HCT116 (cell line): ENCODE measurements at regions not wholly inside any gene's neighbourhood (a gene's known extent, or its start where the extent isn't known, plus 50 kb on each side); places are given as distances from the start of the nearest gene placed in this dataset.

ENCODE experiments used
- CBX3 ChIP-seq: IDR thresholded peaks from 2 replicates; pipeline ENCODE4 v1.6.1; 2012; ENCODE audit warnings: low read depth
- ELF1 ChIP-seq: IDR thresholded peaks from 2 replicates; pipeline ENCODE4 v1.6.1; 2012; ENCODE audit warnings: low read depth, borderline replicate concordance
- EZH2 ChIP-seq: fragments of 200-600 bp; sonication (generic); IDR thresholded peaks from 2 replicates; pipeline ENCODE4 v1.6.1; 2017; ENCODE audit warnings: antibody characterized with exemption, mixed run types
- FOSL1 ChIP-seq: IDR thresholded peaks from 2 replicates; pipeline ENCODE4 v1.6.1; 2012; ENCODE audit warnings: low read depth
- JUND ChIP-seq: IDR thresholded peaks from 2 replicates; pipeline ENCODE4 v1.6.1; 2012
- POLR2A ChIP-seq: IDR thresholded peaks from 2 replicates; pipeline ENCODE4 v1.7.0; 2011; ENCODE audit warnings: borderline replicate concordance; ENCODE audit not compliant: insufficient read depth, insufficient read length; ENCODE audit errors: extremely low read depth
- POLR2AphosphoS5 ChIP-seq: IDR thresholded peaks from 2 replicates; pipeline ENCODE4 v1.6.1; 2011; ENCODE audit warnings: mild to moderate bottlenecking, low read depth, low read length, moderate library complexity
- SIN3A ChIP-seq: IDR thresholded peaks from 2 replicates; pipeline ENCODE4 v1.6.1; 2012; ENCODE audit warnings: low read depth
- TF ChIP-seq, protein P1 (sequence below), 3 experiments: fragments of 200-600 bp in 1 of 3; sonication (generic) in 1 of 3; IDR thresholded peaks in 2 of 3; conservative IDR thresholded peaks in 1 of 3; 2 replicates each; pipeline ENCODE4 v1.5.1; 2012 to 2017; ENCODE audit warnings: low read depth in 2 of 3, low read length in 2 of 3, antibody characterized with exemption in 1 of 3, borderline replicate concordance in 1 of 3, control low read depth in 1 of 3, mild to moderate bottlenecking in 1 of 3, mixed read lengths in 1 of 3, mixed run types in 1 of 3, moderate library complexity in 1 of 3; ENCODE audit not compliant: insufficient read depth in 1 of 3
- TF ChIP-seq, protein P2 (sequence below): IDR thresholded peaks from 2 replicates; pipeline ENCODE4 v1.6.1; 2012; ENCODE audit warnings: low read depth
- TF ChIP-seq, protein P3 (sequence below): IDR thresholded peaks from 2 replicates; pipeline ENCODE4 v1.6.1; 2011; ENCODE audit warnings: mild to moderate bottlenecking, low read length, moderate library complexity; ENCODE audit not compliant: insufficient replicate concordance; ENCODE audit errors: extremely low read depth

GRCh38 chr2:100703739-100704138 lies 116.2 kb upstream of the NPAS2 start:
- TF ChIP-seq POLR2AphosphoS5 (no peak), POLR2A (no peak), FOSL1 (no peak), JUND (no peak), SIN3A (no peak), EZH2 (no peak), CBX3 (no peak), ELF1 (no peak)
- TF ChIP-seq, protein P1, sequence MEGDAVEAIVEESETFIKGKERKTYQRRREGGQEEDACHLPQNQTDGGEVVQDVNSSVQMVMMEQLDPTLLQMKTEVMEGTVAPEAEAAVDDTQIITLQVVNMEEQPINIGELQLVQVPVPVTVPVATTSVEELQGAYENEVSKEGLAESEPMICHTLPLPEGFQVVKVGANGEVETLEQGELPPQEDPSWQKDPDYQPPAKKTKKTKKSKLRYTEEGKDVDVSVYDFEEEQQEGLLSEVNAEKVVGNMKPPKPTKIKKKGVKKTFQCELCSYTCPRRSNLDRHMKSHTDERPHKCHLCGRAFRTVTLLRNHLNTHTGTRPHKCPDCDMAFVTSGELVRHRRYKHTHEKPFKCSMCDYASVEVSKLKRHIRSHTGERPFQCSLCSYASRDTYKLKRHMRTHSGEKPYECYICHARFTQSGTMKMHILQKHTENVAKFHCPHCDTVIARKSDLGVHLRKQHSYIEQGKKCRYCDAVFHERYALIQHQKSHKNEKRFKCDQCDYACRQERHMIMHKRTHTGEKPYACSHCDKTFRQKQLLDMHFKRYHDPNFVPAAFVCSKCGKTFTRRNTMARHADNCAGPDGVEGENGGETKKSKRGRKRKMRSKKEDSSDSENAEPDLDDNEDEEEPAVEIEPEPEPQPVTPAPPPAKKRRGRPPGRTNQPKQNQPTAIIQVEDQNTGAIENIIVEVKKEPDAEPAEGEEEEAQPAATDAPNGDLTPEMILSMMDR (IDR thresholded peaks at IDR 0.05 in 2 of 3, conservative IDR thresholded peaks at IDR 0.05 in 1 of 3; ENCODE audit: borderline replicate concordance in 1 of 3, insufficient read depth in 1 of 3, low read depth in 2 of 3, low read length in 2 of 3) = 0 out of 6 replicates have a peak, but pooled peaks of 1 of the 3 experiments have one; percentile 8
- TF ChIP-seq, protein P2, sequence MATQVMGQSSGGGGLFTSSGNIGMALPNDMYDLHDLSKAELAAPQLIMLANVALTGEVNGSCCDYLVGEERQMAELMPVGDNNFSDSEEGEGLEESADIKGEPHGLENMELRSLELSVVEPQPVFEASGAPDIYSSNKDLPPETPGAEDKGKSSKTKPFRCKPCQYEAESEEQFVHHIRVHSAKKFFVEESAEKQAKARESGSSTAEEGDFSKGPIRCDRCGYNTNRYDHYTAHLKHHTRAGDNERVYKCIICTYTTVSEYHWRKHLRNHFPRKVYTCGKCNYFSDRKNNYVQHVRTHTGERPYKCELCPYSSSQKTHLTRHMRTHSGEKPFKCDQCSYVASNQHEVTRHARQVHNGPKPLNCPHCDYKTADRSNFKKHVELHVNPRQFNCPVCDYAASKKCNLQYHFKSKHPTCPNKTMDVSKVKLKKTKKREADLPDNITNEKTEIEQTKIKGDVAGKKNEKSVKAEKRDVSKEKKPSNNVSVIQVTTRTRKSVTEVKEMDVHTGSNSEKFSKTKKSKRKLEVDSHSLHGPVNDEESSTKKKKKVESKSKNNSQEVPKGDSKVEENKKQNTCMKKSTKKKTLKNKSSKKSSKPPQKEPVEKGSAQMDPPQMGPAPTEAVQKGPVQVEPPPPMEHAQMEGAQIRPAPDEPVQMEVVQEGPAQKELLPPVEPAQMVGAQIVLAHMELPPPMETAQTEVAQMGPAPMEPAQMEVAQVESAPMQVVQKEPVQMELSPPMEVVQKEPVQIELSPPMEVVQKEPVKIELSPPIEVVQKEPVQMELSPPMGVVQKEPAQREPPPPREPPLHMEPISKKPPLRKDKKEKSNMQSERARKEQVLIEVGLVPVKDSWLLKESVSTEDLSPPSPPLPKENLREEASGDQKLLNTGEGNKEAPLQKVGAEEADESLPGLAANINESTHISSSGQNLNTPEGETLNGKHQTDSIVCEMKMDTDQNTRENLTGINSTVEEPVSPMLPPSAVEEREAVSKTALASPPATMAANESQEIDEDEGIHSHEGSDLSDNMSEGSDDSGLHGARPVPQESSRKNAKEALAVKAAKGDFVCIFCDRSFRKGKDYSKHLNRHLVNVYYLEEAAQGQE = no peak
- TF ChIP-seq, protein P3, sequence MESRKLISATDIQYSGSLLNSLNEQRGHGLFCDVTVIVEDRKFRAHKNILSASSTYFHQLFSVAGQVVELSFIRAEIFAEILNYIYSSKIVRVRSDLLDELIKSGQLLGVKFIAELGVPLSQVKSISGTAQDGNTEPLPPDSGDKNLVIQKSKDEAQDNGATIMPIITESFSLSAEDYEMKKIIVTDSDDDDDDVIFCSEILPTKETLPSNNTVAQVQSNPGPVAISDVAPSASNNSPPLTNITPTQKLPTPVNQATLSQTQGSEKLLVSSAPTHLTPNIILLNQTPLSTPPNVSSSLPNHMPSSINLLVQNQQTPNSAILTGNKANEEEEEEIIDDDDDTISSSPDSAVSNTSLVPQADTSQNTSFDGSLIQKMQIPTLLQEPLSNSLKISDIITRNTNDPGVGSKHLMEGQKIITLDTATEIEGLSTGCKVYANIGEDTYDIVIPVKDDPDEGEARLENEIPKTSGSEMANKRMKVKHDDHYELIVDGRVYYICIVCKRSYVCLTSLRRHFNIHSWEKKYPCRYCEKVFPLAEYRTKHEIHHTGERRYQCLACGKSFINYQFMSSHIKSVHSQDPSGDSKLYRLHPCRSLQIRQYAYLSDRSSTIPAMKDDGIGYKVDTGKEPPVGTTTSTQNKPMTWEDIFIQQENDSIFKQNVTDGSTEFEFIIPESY = no peak
